ENCODE measurements at regions not wholly inside any gene's neighbourhood (a gene's known extent, or its start where the extent isn't known, plus 50 kb on each side); places are given as distances from the start of the nearest gene placed in this dataset.

DNA sequence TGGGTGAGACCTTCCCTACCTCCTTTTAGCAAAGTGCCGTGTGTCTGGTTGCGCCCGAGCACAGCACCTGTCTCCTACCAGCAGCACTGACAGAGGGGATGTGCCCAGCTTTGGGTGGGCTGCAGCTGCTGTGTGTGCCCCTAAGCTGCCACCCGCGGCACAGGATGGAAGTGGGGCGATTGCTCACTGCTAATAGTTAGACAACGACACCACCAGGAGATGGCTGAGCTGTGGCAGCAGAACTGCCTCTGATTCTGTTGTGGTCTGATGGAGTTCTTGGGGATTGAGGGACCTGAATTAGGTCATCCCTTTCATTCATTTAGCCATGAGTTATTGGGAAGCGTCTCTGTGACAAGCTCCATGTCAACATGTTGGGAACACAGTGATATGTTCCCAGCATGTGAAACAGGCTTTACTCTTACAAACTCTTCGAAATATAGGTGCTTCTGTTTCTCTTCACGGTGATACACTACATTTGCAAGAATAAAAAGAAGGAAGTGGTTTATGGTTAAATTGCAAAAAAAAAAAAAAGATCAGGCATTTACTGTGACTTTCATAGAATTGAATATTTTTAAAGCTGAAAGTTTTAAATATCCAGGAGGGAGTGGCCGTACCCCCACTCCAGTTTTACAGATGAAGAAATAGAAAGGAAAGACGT lies 184.4 kb downstream of the MAF start:
- no peaks in the 10 kb centered on the region for H3K9me2 ChIP-seq
- TF ChIP-seq SIN3A (IDR thresholded peaks at IDR 0.05; ENCODE audit: borderline replicate concordance, low read depth, low read length) (no peak), MXI1 (IDR thresholded peaks at IDR 0.05; ENCODE audit: low read depth, low read length) (no peak), TEAD4 (IDR thresholded peaks at IDR 0.05; ENCODE audit: borderline replicate concordance, insufficient read depth) (no peak), FOSL2 (IDR thresholded peaks at IDR 0.05; ENCODE audit: borderline replicate concordance, low read depth) (no peak), GABPA (IDR thresholded peaks at IDR 0.05; ENCODE audit: low read depth) (no peak)
- TF ChIP-seq, protein P1, sequence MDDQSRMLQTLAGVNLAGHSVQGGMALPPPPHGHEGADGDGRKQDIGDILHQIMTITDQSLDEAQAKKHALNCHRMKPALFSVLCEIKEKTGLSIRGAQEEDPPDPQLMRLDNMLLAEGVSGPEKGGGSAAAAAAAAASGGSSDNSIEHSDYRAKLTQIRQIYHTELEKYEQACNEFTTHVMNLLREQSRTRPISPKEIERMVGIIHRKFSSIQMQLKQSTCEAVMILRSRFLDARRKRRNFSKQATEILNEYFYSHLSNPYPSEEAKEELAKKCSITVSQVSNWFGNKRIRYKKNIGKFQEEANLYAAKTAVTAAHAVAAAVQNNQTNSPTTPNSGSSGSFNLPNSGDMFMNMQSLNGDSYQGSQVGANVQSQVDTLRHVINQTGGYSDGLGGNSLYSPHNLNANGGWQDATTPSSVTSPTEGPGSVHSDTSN (IDR thresholded peaks at IDR 0.05): no peak
- no peaks in the 10 kb centered on the region for H3F3A ChIP-seq (replicated peaks; ENCODE audit: insufficient read depth)
- ChIA-PET CTCF (interaction anchor here (0.6 to 1.9 kb wide), 2 partner anchors 18 to 70 kb away, joined by 3 to 5 read pairs; no protein-coding TSS in a partner anchor), POLR2A (no interaction called here)
- no peaks in the 10 kb centered on the region for H3K9me3 ChIP-seq
- no peak overlapping the region for H3K4me3 ChIP-seq (ENCODE audit: low read depth in 2 of 2, low read length in 1 of 2)
- H4K20me1 ChIP-seq (ENCODE audit: insufficient read depth): no peaks in the 10 kb centered on the region
- no peaks in the 10 kb centered on the region for H3K79me2 ChIP-seq (ENCODE audit: insufficient read depth)
- no peaks in the 10 kb centered on the region for H3K27me3 ChIP-seq (ENCODE audit: insufficient read depth)
- no peak overlapping the region for H3K4me2 ChIP-seq
- H3K9ac ChIP-seq: no peak overlapping the region
- no peak overlapping the region for H2AFZ ChIP-seq (ENCODE audit: low read depth)
- H3K36me3 ChIP-seq (replicated peaks in 1 of 2; ENCODE audit: control insufficient read depth in 1 of 2, insufficient read depth in 2 of 2, low read length in 1 of 2): no peaks in the 10 kb centered on the region
- no peak overlapping the region for H3K27ac ChIP-seq (ENCODE audit: low read depth in 2 of 2, low read length in 1 of 2)
- DNase-seq: no peak
- WGBS (ENCODE audit: low lambda C conversion rate): 47% methylated on average over 12 of the region's 12 CpGs
- peaks cover 0 to 12% of the 10 kb centered on the region in 2 experiments; a peak in 2 of 4 replicates for H3K4me1 ChIP-seq (ENCODE audit: control insufficient read depth in 1 of 2, insufficient read depth in 2 of 2, low read depth in 1 of 2, low read length in 1 of 2)

DNA sequence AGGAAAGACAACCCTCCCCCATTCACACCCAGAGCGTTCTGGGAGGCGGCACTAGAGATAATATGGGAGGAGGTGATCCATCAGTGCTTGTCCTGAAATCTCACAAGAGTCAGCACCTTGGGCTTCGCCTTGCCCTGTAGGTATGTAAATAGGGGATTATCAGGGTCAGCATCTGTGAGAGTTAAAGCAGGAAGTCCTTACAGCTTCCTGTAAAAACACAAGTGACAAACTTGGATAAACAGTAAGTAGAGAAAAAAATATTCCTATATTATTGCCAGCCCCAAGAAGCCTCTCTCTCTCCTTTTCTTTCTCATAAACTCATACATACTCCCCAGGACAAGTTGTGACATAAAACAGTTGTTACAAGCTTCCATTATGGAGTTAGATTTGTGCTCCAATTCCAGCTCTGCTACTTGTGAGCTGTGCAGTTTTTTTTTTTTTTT lies 187.7 kb downstream of the MAF start:
- DNase-seq: no peak
- H2AFZ ChIP-seq (ENCODE audit: low read depth): no peak overlapping the region
- POLR2A ChIA-PET: no interaction called here
- no peak overlapping the region for H3K4me3 ChIP-seq (ENCODE audit: low read depth in 2 of 2, low read length in 1 of 2)
- H3K4me2 ChIP-seq: no peak overlapping the region
- H3K79me2 ChIP-seq (ENCODE audit: insufficient read depth): no peaks in the 10 kb centered on the region
- H3K9ac ChIP-seq: no peak overlapping the region
- H4K20me1 ChIP-seq (ENCODE audit: insufficient read depth): no peaks in the 10 kb centered on the region
- 58% methylated on average over 3 of the region's 3 CpGs for WGBS (ENCODE audit: low lambda C conversion rate)
- CTCF ChIA-PET: interaction anchor here (1.2 kb wide), 1 partner anchor 14 kb away, joined by 3 read pairs; no protein-coding TSS in a partner anchor
- H3F3A ChIP-seq (replicated peaks; ENCODE audit: insufficient read depth): no peaks in the 10 kb centered on the region
- H3K27me3 ChIP-seq (ENCODE audit: insufficient read depth): no peaks in the 10 kb centered on the region
- H3K4me1 ChIP-seq (ENCODE audit: control insufficient read depth in 1 of 2, insufficient read depth in 2 of 2, low read depth in 1 of 2, low read length in 1 of 2): no peaks in the 10 kb centered on the region; a peak in 1 of 4 replicates
- no peaks in the 10 kb centered on the region for H3K36me3 ChIP-seq (replicated peaks in 1 of 2; ENCODE audit: control insufficient read depth in 1 of 2, insufficient read depth in 2 of 2, low read length in 1 of 2)
- H3K9me2 ChIP-seq: no peaks in the 10 kb centered on the region
- no peak overlapping the region for H3K27ac ChIP-seq (ENCODE audit: low read depth in 2 of 2, low read length in 1 of 2)
- TF ChIP-seq RFX5 (IDR thresholded peaks at IDR 0.05; ENCODE audit: low read length): no peak
- TF ChIP-seq, protein P2, sequence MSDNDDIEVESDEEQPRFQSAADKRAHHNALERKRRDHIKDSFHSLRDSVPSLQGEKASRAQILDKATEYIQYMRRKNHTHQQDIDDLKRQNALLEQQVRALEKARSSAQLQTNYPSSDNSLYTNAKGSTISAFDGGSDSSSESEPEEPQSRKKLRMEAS (IDR thresholded peaks at IDR 0.05; ENCODE audit: low read depth): no peak
- no peaks in the 10 kb centered on the region for H3K9me3 ChIP-seq

DNA sequence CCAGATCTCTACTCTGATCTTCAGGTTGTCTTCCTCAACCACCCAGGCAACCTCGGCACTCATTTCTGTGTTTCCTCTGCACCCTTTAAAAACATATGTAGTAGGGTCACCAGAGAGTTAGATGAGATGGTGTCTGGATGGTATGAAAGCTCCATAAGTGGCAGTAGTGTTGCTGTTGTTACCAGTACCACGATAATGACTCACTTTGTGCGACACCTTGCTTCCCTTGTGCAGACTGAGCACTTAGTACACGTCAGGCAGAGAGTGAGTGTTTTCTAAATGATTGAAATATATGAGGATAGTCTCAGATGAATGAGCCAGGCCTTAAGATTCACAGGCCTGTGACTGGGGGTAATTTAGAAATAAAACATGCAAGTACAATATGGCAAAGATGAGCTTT lies 188.7 kb downstream of the MAF start:
- Histone ChIP-seq H4K20me1 (ENCODE audit: insufficient read depth) (no peaks in the 10 kb centered on the region), H3F3A (replicated peaks; ENCODE audit: insufficient read depth) (no peaks in the 10 kb centered on the region), H3K9ac (no peak overlapping the region), H3K9me3 (no peaks in the 10 kb centered on the region), H3K27me3 (ENCODE audit: insufficient read depth) (no peaks in the 10 kb centered on the region), H2AFZ (ENCODE audit: low read depth) (no peak overlapping the region), H3K4me3 (ENCODE audit: low read depth in 2 of 2, low read length in 1 of 2) (no peak overlapping the region), H3K4me2 (no peak overlapping the region), H3K27ac (ENCODE audit: low read depth in 2 of 2, low read length in 1 of 2) (no peak overlapping the region), H3K79me2 (ENCODE audit: insufficient read depth) (no peaks in the 10 kb centered on the region), H3K9me2 (no peaks in the 10 kb centered on the region), H3K36me3 (replicated peaks in 1 of 2; ENCODE audit: control insufficient read depth in 1 of 2, insufficient read depth in 2 of 2, low read length in 1 of 2) (no peaks in the 10 kb centered on the region), H3K4me1 (ENCODE audit: control insufficient read depth in 1 of 2, insufficient read depth in 2 of 2, low read depth in 1 of 2, low read length in 1 of 2) (no peaks in the 10 kb centered on the region)
- TF ChIP-seq RFX5 (IDR thresholded peaks at IDR 0.05; ENCODE audit: low read length) (no peak), ELF1 (IDR thresholded peaks at IDR 0.05) (no peak), JUND (IDR thresholded peaks at IDR 0.05) (no peak), TAF1 (IDR thresholded peaks at IDR 0.05; ENCODE audit: borderline replicate concordance, low read depth, low read length) (no peak), RXRA (IDR thresholded peaks at IDR 0.05; ENCODE audit: borderline replicate concordance, low read depth) (no peak), YY1 (IDR thresholded peaks at IDR 0.05; ENCODE audit: low read depth) (no peak), CHD2 (IDR thresholded peaks at IDR 0.05; ENCODE audit: low read length, partially characterized antibody) (no peak)
- 10% methylated on average over 4 of the region's 4 CpGs for WGBS (ENCODE audit: low lambda C conversion rate)
- no peak for DNase-seq
- ChIA-PET POLR2A (no interaction called here), CTCF (no interaction called here)

Data from SK-N-SH (cell line).